ENCODE measurements at regions not wholly inside any gene's neighbourhood (a gene's known extent, or its start where the extent isn't known, plus 50 kb on each side); places are given as distances from the start of the nearest gene placed in this dataset.
A peak's percentile ranks its signal among the peaks of the same experiment; 100 is the strongest.

- DNase-seq (ENCODE audit: extremely low read depth in 1 of 4, low spot score in 3 of 4) (no peak), FAIRE-seq (no peak), ATAC-seq (peak; percentile 22; the same call in 1 of the 3 replicates)
- Histone ChIP-seq H3K27ac (ENCODE audit: extremely low read depth, low read depth, low read length) (no peak overlapping the region), H3K9ac (ENCODE audit: insufficient read depth in 1 of 2, low read depth in 2 of 2, low read length in 2 of 2) (no peak overlapping the region), H4K20me1 (replicated peaks; ENCODE audit: control insufficient read depth, insufficient read depth, low read length) (peaks cover 15% of the 10 kb centered on the region), H3K27me3 (ENCODE audit: control insufficient read depth in 2 of 2, insufficient read depth in 2 of 2, low read length in 2 of 2) (peaks cover 55 to 83% of the 10 kb centered on the region in 2 experiments), H3K4me3 (no peak overlapping the region), H3K4me1 (replicated peaks in 1 of 2; ENCODE audit: control insufficient read depth in 2 of 2, insufficient read depth in 2 of 2, low read length in 2 of 2) (peaks cover 0 to 4% of the 10 kb centered on the region in 2 experiments; a peak in 1 of 5 replicates), H3K4me2 (ENCODE audit: insufficient read depth, low read length) (no peak overlapping the region), H3K79me2 (ENCODE audit: control insufficient read depth, insufficient read depth, low read length) (no peaks in the 10 kb centered on the region), H3K9me1 (ENCODE audit: control insufficient read depth, insufficient read depth, low read length) (no peaks in the 10 kb centered on the region), H3K36me3 (ENCODE audit: control insufficient read depth, insufficient read depth, low read length) (no peaks in the 10 kb centered on the region), H3K9me3 (replicated peaks; ENCODE audit: control insufficient read depth, insufficient read depth, low read depth, low read length) (no peaks in the 10 kb centered on the region), H2AFZ (ENCODE audit: low read depth, low read length) (no peak overlapping the region)
- CTCF ChIA-PET (ENCODE audit: low intra/inter-chr PET ratio) = no interaction called here
- intact Hi-C loops (cut with micrococcal nuclease) (no loop called here), in situ Hi-C loops (cut with MboI) (no loop called here)
- POLR2A ChIA-PET = interaction anchor here (0.5 to 1.2 kb wide), 4 partner anchors 10 to 345 kb away, joined by 3 to 5 read pairs (median 3); no protein-coding TSS in a partner anchor
- no TSS peak for BruUV-seq (replicated peaks)
- WGBS (ENCODE audit: insufficient coverage, low coverage, missing lambda C conversion rate) = 1% methylated on average over 19 of the region's 19 CpGs
- TF ChIP-seq ZNF764 (CRISPR knock-in tag; IDR thresholded peaks at IDR 0.05; ENCODE audit: low read depth) = no peak
- no peak for TF ChIP-seq ARHGAP35 (IDR thresholded peaks at IDR 0.05; ENCODE audit: partially characterized antibody)
- TF ChIP-seq CHD4 (IDR thresholded peaks at IDR 0.05; ENCODE audit: insufficient read depth, insufficient replicate concordance, low read depth, low read length, poor library complexity, severe bottlenecking) = no peak
- TF ChIP-seq, protein P1, sequence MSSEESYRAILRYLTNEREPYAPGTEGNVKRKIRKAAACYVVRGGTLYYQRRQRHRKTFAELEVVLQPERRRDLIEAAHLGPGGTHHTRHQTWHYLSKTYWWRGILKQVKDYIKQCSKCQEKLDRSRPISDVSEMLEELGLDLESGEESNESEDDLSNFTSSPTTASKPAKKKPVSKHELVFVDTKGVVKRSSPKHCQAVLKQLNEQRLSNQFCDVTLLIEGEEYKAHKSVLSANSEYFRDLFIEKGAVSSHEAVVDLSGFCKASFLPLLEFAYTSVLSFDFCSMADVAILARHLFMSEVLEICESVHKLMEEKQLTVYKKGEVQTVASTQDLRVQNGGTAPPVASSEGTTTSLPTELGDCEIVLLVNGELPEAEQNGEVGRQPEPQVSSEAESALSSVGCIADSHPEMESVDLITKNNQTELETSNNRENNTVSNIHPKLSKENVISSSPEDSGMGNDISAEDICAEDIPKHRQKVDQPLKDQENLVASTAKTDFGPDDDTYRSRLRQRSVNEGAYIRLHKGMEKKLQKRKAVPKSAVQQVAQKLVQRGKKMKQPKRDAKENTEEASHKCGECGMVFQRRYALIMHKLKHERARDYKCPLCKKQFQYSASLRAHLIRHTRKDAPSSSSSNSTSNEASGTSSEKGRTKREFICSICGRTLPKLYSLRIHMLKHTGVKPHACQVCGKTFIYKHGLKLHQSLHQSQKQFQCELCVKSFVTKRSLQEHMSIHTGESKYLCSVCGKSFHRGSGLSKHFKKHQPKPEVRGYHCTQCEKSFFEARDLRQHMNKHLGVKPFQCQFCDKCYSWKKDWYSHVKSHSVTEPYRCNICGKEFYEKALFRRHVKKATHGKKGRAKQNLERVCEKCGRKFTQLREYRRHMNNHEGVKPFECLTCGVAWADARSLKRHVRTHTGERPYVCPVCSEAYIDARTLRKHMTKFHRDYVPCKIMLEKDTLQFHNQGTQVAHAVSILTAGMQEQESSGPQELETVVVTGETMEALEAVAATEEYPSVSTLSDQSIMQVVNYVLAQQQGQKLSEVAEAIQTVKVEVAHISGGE (CRISPR knock-in tag; IDR thresholded peaks at IDR 0.05) = no peak
- no peak for TF ChIP-seq ZNF224 (CRISPR knock-in tag; IDR thresholded peaks at IDR 0.05)
- TF ChIP-seq ZNF274 (IDR thresholded peaks at IDR 0.05; ENCODE audit: borderline replicate concordance, low read depth, low read length) = no peak
- no peak for TF ChIP-seq EHMT2 (IDR thresholded peaks at IDR 0.05)
- no peak for TF ChIP-seq BCLAF1 (IDR thresholded peaks at IDR 0.05; ENCODE audit: borderline replicate concordance in 1 of 2, control insufficient read depth in 1 of 2, low read depth in 2 of 2, low read length in 1 of 2)
- TF ChIP-seq TAL1 (IDR thresholded peaks at IDR 0.05) = no peak
- no peak for TF ChIP-seq SMARCC2 (IDR thresholded peaks at IDR 0.05; ENCODE audit: low read depth)
- no peak for TF ChIP-seq SREBF1 (IDR thresholded peaks at IDR 0.05; ENCODE audit: borderline replicate concordance, low read depth, low read length)
- no peak for TF ChIP-seq COPS2 (conservative IDR thresholded peaks at IDR 0.05)
- TF ChIP-seq ARNT (IDR thresholded peaks at IDR 0.05) = no peak
- no peak for TF ChIP-seq PHTF2 (CRISPR knock-in tag; IDR thresholded peaks at IDR 0.05)
- TF ChIP-seq U2AF1 (optimal IDR thresholded peaks at IDR 0.05; ENCODE audit: low read depth, low read length) = no peak
- TF ChIP-seq NFATC3 (IDR thresholded peaks at IDR 0.05) = no peak
These were observed 62.6 kb upstream of the IQSEC1 start for GRCh38 chr3:13135811-13136321.

All from K562 (cell line).